ENCODE measurements at regions not wholly inside any gene's neighbourhood (a gene's known extent, or its start where the extent isn't known, plus 50 kb on each side); places are given as distances from the start of the nearest gene placed in this dataset.

- CTCF ChIA-PET, result no interaction called here
- POLR2A ChIA-PET, result interaction anchor here (0.7 kb wide), 1 partner anchor 908 kb away, joined by 3 read pairs; no protein-coding TSS in a partner anchor
- ATAC-seq, result no peak
Measured at GRCh38 chr9:89863837-89864236, 259.0 kb downstream of the GADD45G start.

GRCh38 chr9:89864257-89864656, 259.4 kb downstream of the GADD45G start:
- intact Hi-C loops (cut with micrococcal nuclease), result no loop called here
- no peaks in the 10 kb centered on the region for H3K36me3 Mint-ChIP-seq (ENCODE audit: low read depth)
- H3K9me3 Mint-ChIP-seq, result no peaks in the 10 kb centered on the region
- POLR2A ChIA-PET, result no interaction called here
- H3K4me3 Mint-ChIP-seq, result no peak overlapping the region
- H3K27me3 Mint-ChIP-seq, result no peaks in the 10 kb centered on the region
- H3K4me1 Mint-ChIP-seq (ENCODE audit: low read depth), result no peaks in the 10 kb centered on the region
- CTCF ChIA-PET, result no interaction called here
- H3K27ac Mint-ChIP-seq, result no peak overlapping the region
- DNase-seq (no peak), ATAC-seq (no peak)
- TF ChIP-seq CTCF (IDR thresholded peaks at IDR 0.05), result no peak

More at GRCh38 chr9:89863837-89864236, 259.0 kb downstream of the GADD45G start:
- no peaks in the 10 kb centered on the region for H3K4me1 Mint-ChIP-seq (ENCODE audit: low read depth)
- H3K36me3 Mint-ChIP-seq (ENCODE audit: low read depth), result no peaks in the 10 kb centered on the region
- intact Hi-C loops (cut with micrococcal nuclease), result no loop called here
- DNase-seq, result no peak
- no peak overlapping the region for H3K27ac Mint-ChIP-seq
- H3K27me3 Mint-ChIP-seq, result peaks cover 2% of the 10 kb centered on the region
- no peak for TF ChIP-seq CTCF (IDR thresholded peaks at IDR 0.05)
- no peaks in the 10 kb centered on the region for H3K9me3 Mint-ChIP-seq
- H3K4me3 Mint-ChIP-seq, result no peak overlapping the region

- Mint-ChIP-seq H3K4me3 (no peak overlapping the region), H3K27me3 (no peaks in the 10 kb centered on the region), H3K4me1 (ENCODE audit: low read depth) (no peaks in the 10 kb centered on the region), H3K36me3 (ENCODE audit: low read depth) (no peaks in the 10 kb centered on the region), H3K9me3 (no peaks in the 10 kb centered on the region), H3K27ac (no peak overlapping the region)
- ChIA-PET POLR2A (no interaction called here), CTCF (no interaction called here)
- ATAC-seq, result no peak
- DNase-seq, result no peak
- intact Hi-C loops (cut with micrococcal nuclease), result no loop called here
- TF ChIP-seq CTCF (IDR thresholded peaks at IDR 0.05), result no peak
Measured at GRCh38 chr9:89864731-89865130, 259.9 kb downstream of the GADD45G start.

GRCh38 chr9:89865357-89865756, 260.5 kb downstream of the GADD45G start:
- no peak for ATAC-seq
- POLR2A ChIA-PET, result interaction anchor here (1.2 kb wide), 1 partner anchor 14 kb away, joined by 3 read pairs; no protein-coding TSS in a partner anchor
- no peak overlapping the region for H3K4me3 Mint-ChIP-seq
- H3K27ac Mint-ChIP-seq, result no peak overlapping the region
- no peaks in the 10 kb centered on the region for H3K9me3 Mint-ChIP-seq
- CTCF ChIA-PET, result interaction anchor here (1.0 kb wide), 1 partner anchor 267 kb away, joined by 4 read pairs; no protein-coding TSS in a partner anchor
- no peak for TF ChIP-seq CTCF (IDR thresholded peaks at IDR 0.05)
- no peaks in the 10 kb centered on the region for H3K4me1 Mint-ChIP-seq (ENCODE audit: low read depth)
- H3K36me3 Mint-ChIP-seq (ENCODE audit: low read depth), result no peaks in the 10 kb centered on the region
- no peak for DNase-seq
- no peaks in the 10 kb centered on the region for H3K27me3 Mint-ChIP-seq
- intact Hi-C loops (cut with micrococcal nuclease), result no loop called here

GRCh38 chr9:89865981-89866380, 261.2 kb downstream of the GADD45G start:
- DNase-seq, result no peak
- no peak for ATAC-seq
- ChIA-PET POLR2A (interaction anchor here (1.2 kb wide), 1 partner anchor 13 kb away, joined by 3 read pairs; no protein-coding TSS in a partner anchor), CTCF (interaction anchor here (1.0 kb wide), 1 partner anchor 268 kb away, joined by 4 read pairs; no protein-coding TSS in a partner anchor)
- TF ChIP-seq CTCF (IDR thresholded peaks at IDR 0.05), result no peak
- H3K4me1 Mint-ChIP-seq (ENCODE audit: low read depth), result no peaks in the 10 kb centered on the region
- H3K4me3 Mint-ChIP-seq, result no peak overlapping the region
- intact Hi-C loops (cut with micrococcal nuclease), result no loop called here
- H3K9me3 Mint-ChIP-seq, result no peaks in the 10 kb centered on the region
- no peak overlapping the region for H3K27ac Mint-ChIP-seq
- no peaks in the 10 kb centered on the region for H3K27me3 Mint-ChIP-seq
- no peaks in the 10 kb centered on the region for H3K36me3 Mint-ChIP-seq (ENCODE audit: low read depth)

Data from activated CD8-positive, alpha-beta T cell treated with anti-CD3 and anti-CD28 coated beads for 36 hours (primary cell).